GM21529 (cell line): ENCODE measurements at regions not wholly inside any gene's neighbourhood (a gene's known extent, or its start where the extent isn't known, plus 50 kb on each side); places are given as distances from the start of the nearest gene placed in this dataset.
"Not testable (repeated sequence)": the region's sequence is repeated elsewhere in the genome, so short reads cannot be mapped to it uniquely, and the experiment has no call there.

ENCODE experiments used
- ATAC-seq: cut with Tn5 transposase; IDR thresholded peaks from one replicate; pipeline ENCODE4 v1.9.1; 2021; ENCODE audit not compliant: unreplicated experiment

DNA sequence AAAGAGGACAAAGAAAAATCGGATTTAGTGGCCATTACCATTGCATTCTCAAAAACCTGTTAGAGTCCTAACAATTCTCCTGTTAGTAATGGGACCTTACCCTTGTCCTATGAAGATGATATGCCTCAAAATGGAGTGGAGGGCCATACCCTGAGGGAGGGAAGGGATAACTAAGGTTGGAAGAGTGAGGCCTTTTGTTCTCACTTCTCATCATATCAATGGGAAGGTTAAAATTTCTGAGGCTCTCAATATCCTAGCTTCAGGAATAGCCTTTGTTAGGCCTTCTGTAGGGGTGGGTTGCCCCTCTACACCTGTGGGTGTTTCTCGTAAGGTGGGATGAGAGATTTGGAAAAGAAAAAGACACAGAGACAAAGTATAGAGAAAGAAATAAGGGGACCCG is 109.4 kb upstream of the SGIP1 start:
- not testable (repeated sequence) for ATAC-seq

DNA sequence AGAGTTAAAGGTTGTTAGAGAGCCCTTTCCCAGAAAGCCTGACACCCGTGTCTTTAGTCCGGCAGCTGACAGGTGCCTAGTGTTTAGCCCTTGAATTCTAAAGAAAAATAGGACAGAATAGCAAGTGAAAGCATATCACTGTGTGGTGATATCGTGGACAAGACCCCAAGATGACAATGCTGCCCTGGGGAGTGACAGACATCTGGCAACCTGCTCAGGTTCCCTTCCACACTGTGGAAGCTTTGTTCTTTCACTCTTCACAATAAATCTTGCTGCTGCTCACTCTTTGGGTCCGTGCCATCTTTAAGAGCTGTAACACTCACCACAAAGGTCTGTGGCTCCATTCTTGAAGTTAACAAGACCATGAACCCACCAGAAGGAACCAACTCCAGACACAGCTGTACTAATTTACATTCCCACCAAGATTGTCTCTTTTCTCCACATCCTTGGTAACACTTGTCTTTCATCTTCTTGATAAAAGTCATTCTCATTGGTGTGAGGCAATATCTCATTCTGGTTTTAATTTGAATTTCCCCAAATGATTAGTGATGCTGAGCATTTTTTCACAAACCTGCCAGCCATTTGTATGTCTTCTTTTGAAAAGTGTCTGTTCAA is 107.6 kb upstream of the SGIP1 start:
- no peak for ATAC-seq

GRCh38 chr1:66430815-66431214 is 103.1 kb upstream of the SGIP1 start:
- ATAC-seq: not testable (repeated sequence)

- no peak for ATAC-seq
These were observed 102.0 kb upstream of the SGIP1 start for GRCh38 chr1:66431999-66432398.

DNA sequence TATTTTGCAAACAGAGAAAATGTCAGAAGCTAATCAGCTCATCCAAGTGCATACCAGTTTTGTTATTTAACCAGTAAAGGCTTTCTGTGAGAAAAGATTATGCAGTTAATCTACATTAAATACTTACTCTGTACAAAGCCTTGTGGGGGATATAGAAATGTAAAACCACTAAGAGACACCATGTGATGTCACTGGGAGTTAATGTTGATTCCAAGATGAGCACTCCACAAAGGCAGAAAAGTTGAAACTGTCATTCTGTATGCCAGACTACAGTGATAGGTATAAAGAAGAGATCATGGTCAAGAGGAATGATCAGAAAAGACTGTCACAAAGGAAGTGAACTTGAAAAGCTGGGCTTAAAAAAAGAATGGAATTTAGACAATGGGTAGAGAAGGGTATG is 100.3 kb upstream of the SGIP1 start:
- no peak for ATAC-seq

GRCh38 chr1:66434096-66434495 is 99.9 kb upstream of the SGIP1 start:
- no peak for ATAC-seq

- no peak for ATAC-seq
These were observed 98.4 kb upstream of the SGIP1 start for GRCh38 chr1:66435541-66435940.

DNA sequence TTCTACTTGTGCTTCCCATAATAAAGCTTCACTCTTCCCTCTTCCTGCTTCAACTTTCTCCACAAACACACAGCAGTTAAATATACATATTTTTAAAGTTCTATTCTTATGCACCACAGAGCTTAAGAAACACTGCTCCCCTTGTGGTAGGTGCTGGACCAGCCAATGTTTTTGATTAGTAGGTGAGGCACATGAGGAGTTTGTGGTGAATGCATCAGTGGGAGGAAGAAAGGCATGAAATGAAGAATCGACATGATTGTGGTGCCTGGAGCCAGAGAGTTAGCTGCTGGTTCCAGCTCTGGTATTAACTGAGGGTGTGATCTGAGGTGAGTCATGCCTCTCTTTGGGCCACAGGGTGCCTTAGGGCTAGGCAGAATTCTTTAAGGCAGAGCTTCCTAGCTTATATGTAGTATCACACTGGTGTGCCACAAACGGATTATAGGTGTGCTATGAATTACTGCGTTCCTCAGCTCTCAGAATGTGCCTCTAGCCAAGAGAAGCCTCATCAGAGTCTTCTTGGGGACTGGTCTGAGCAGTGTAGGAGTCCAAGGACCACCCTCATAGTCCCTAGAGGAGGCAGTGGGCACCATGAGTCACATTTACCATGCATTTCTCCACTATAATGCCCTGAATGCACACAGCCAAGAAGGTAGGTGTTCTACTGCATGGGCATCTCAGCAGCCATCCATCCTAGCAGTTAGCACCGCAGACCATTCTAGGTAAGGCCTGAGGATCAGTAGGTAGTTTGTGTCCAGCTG is 97.4 kb upstream of the SGIP1 start:
- ATAC-seq: peak; percentile 63

DNA sequence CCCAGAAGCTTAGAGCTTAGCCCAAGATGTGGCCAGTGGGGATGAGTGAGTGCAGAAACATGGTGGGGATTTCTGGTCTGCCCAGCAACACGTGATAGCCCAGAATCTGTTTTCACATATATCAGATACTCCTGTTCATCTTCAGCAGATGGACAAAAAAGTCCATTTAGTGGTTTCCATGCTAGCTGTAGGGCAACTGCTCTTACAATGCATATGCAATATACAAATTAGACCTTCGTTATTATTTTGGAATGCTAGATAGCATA is 96.9 kb upstream of the SGIP1 start:
- ATAC-seq: peak; percentile 22

- no peak for ATAC-seq
These were observed 95.9 kb upstream of the SGIP1 start for GRCh38 chr1:66438062-66438461.

GRCh38 chr1:66438501-66438900 is 95.5 kb upstream of the SGIP1 start:
- ATAC-seq: no peak

DNA sequence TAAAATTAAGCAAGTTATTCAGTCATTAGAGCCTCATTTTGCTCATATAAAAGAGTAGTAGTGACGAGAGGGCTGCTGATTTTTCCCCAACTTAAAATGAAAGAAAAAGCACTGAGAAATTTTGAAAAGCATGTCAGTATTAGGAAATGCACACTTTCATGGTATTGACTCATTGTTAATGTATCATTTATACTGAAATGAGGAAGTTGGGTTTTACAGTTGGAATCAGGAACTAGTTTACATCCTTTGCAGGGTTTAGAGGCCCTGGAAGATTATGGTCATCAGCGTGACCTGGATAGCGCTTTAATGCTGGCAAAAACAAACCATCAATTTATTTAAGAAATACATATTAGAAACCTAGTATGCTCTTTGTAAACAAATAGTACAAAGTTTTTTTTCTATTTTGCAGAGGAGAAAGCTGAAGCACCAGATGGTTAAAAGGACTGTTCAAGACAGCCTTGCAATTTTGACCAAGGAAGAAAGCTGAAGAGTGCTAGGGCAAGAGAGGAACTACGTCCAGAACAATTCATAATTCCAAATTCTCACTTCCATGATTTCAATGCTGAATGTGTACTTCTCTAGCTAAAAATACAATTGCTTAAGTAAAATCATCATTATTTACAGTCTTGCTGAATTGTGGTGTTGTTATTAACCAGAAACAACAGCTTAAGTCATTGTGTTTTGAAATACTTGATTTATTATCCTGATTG is 94.8 kb upstream of the SGIP1 start:
- peak; percentile 70 for ATAC-seq

GRCh38 chr1:66443793-66444192 is 90.2 kb upstream of the SGIP1 start:
- ATAC-seq: no peak

DNA sequence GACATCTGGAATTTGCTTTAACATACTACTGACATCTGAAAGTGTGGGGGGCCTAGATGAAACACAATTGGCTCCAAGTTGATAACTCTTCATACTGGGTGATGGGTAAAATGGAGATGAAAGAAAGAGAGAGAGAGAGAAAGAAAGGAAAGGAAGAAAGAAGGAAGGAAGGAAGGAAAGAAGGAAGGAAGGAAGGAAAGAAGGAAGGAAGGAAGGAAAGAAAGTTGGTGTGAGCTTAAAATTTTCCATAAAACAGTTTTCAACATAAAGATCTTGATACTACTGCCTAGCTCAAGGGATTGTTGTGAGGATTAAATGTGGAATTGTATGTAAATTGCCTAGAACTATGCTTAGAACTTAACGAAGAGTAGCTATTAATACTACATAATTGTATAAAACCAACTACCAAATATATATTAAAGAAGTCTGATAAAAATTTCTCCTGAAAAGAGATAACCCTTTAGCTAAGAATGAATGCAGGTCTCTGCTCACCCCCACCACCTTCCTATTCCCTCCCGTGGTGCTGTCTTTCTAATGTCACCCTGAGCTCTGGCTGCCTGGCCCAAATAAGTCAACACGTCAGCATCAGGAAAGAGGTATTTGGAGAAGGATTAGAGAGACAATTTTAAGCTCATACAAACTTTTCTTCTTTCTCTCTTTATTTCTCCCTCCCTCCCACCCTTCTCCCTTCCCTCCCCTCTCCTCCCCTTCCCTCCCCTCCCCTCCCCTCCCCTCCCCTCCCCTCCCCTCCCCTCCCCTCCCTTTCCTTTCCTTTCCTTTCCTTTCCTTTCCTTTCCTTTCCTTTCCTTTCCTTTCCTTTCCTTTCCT is 89.3 kb upstream of the SGIP1 start:
- no peak for ATAC-seq

- peak; percentile 85 for ATAC-seq
These were observed 88.3 kb upstream of the SGIP1 start for GRCh38 chr1:66445492-66446181.

- peak; percentile 54 for ATAC-seq
These were observed 87.5 kb upstream of the SGIP1 start for GRCh38 chr1:66446261-66447001.

GRCh38 chr1:66450043-66450514 is 83.9 kb upstream of the SGIP1 start:
- ATAC-seq: no peak

- ATAC-seq: no peak
These were observed 83.1 kb upstream of the SGIP1 start for GRCh38 chr1:66450847-66451246.

DNA sequence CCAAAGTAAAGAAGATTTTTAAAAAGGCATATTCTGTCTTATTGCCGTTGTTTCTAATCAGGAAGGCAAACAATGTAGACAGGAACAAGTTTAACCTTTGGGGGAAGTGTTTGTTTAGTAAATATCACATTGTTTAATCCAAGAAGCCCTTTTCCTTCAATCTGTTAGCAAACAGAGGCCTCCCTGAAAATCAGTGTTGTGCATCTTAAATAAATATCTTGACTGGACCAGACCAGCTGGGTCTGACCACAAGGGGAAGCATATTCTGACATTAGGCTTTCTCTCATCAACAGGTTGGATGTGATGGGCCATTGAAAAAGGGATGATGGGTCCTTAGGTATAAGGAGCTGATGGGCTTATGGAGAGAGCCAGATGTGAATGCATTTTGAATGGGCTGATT is 81.8 kb upstream of the SGIP1 start:
- no peak for ATAC-seq

GRCh38 chr1:66452982-66453381 is 81.0 kb upstream of the SGIP1 start:
- ATAC-seq: no peak
